ENCODE measurements at regions not wholly inside any gene's neighbourhood (a gene's known extent, or its start where the extent isn't known, plus 50 kb on each side); places are given as distances from the start of the nearest gene placed in this dataset.

GRCh38 chr5:125175348-125176004 lies 429.0 kb upstream of the ZNF608 start:
- DNase-seq (ENCODE audit: low spot score): no peak

GRCh38 chr5:125176005-125176390 lies 429.6 kb upstream of the ZNF608 start:
- no peak for DNase-seq (ENCODE audit: low spot score)

GRCh38 chr5:125177340-125177739 lies 430.9 kb upstream of the ZNF608 start:
- no peak for DNase-seq (ENCODE audit: low spot score)

- DNase-seq (ENCODE audit: low spot score): no peak
These were observed 433.2 kb upstream of the ZNF608 start for GRCh38 chr5:125179612-125180011.

GRCh38 chr5:125180231-125180829 lies 433.9 kb upstream of the ZNF608 start:
- DNase-seq (ENCODE audit: low spot score): no peak

DNA sequence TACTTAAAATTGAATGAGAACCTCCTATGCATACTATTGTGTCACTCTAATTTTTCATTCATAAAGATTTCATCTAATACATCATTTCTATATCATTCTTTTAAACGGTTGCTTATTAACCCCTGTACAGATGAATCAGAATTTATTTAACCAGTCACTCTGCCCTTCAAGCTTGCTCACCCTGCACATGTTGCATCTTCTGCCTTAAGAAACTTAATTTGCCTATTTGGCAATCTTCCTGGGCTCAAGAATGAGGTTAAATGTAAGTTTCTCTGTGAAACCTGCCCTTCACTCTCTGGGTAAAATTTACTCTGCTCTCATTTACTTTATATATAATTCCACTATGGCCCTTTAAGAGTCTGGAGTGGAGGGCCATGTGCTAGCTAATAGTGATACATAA lies 434.7 kb upstream of the ZNF608 start:
- no peak for DNase-seq (ENCODE audit: low spot score)

GRCh38 chr5:125181955-125182354 lies 435.5 kb upstream of the ZNF608 start:
- no peak for DNase-seq (ENCODE audit: low spot score)

GRCh38 chr5:125185740-125186139 lies 439.3 kb upstream of the ZNF608 start:
- no peak for DNase-seq (ENCODE audit: low spot score)

DNA sequence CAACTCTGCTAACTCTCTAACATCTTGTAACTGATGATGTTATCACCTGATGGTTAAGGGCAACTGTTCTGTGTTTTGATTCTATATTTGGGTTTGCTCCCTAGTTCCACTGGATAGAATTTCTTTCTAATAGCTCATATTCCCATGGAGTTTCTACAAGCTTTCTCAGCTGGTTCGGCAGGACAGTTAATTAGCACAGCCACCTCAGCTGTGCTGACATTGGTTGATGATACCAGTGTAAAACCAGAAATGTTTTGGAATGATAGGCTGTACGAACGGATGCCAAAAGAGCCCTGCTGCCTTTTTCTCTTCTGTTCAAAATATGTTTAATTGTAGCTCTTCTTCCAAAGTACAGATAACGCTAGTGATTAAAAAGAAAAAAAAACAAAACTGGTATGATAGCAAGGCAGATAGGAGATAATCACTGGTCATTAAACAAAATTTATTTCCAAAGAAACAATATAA lies 440.5 kb upstream of the ZNF608 start:
- no peak for DNase-seq (ENCODE audit: low spot score)

DNA sequence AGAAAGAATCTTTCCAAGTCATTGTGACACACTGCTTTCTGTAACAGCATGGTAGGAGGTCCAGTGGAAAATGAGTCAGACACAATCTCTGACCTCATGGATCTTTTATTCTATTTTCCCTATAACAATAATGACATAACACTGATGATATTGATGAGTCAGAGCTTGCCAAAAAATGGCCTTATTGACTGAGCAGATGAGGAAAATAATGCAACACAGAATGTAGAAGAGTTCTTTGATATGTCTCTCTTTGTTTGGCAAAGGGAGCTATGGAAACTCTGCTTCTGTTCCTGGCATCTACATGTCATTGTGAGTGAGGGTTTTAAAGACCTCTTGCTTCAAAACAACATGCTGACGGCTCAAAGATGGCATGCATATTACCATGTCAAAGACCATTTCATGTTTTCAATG lies 443.1 kb upstream of the ZNF608 start:
- no peak for DNase-seq (ENCODE audit: low spot score)

GRCh38 chr5:125190232-125191087 lies 444.0 kb upstream of the ZNF608 start:
- no peak for DNase-seq (ENCODE audit: low spot score)

DNA sequence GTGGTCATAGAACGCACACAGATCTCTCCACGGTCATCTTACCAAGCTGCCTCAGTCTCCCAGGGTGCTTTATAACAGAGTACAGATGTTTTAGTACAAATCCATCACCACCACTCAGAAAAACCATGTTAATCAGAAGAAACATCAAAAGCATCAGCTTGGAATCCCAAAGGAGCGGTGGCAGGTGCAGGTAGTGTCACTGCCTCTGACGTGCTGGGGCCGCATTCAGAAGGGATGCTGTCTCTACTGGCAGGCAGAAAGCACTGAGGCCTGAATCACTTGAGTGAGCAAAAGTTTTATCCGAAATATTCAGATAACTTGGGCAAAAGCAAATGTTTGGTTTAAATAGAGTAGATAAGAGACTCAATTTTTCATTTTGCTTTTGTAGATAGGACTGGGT lies 448.4 kb upstream of the ZNF608 start:
- no peak for DNase-seq (ENCODE audit: low spot score)

DNA sequence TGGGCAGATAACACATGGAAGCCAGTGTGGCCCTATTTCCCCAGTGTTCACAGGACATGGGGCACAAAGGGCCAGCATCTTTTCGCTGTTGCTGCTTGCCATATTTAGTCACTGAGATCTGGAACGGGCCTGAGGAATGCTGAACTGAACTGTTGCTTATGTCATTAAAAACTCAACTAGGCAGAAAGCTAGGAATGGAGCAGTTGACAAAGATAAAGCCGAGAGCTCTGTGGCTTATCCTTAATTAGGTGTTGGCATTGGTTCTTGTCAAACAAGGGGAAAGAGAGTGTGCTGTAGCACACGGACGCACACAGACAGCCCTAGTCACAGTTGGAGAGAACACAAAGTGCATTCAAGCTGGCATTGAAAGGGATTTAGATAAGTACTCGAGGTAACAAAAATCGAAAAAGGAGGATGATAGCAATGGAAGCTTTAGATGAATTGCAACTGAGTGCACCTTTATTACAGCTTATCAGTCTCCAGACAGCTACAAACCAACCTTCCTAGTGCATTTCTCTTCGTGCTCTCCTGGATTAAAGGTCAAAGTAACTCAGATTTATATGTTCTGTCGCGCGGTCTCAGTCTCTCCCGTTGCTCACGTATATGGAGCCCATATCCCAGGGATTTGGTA lies 450.2 kb upstream of the ZNF608 start:
- DNase-seq (ENCODE audit: low spot score): no peak

DNA sequence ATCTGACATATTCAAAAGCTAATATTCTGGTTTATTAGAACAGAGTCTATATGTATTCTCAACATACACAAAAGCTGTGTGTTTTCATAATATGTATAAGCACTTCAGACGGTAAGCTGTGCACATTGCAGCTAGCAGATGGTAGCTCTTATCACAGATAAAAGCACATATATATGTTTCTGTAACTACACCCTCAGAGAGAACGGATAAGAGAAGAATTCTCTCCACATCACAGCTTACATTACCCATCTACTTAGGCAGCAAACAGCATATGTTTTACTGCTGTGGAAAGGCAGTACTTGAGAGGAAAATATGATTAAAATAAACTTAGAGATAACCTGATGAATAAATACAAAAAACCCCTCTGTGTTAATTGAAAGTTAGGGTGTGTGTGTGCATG lies 450.9 kb upstream of the ZNF608 start:
- DNase-seq (ENCODE audit: low spot score): no peak

DNA sequence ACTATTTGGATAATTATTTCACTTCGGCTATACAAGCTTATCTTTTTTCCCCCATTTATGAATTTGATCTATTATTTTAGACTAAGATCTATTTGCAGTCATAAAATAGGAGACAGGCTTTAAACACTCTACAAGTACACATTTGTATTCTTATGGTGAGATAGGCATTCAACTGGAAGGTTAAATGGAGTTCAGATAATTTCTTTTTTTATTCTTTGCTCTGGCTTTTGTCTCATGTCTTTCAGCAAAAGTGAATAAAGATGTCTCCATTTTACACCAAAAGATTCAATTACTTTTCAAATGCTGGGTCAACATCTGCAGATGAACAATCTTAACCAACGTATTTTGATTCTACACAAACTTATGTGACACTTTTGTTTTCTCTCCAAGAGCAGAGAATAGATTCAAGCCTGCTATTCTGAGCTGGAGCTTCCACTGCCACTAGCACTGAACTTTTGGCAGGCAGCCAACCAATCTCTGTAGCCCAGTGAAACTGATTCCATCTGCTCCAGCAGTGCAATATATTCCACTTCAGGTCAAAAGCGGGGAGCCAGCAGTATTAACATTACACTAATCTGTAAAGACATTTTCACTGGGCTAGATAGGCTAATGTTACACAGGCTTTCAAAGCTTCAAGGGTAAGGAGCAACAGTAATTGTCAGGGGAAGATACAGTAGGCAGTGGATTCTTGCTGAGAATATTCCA lies 452.0 kb upstream of the ZNF608 start:
- DNase-seq (ENCODE audit: low spot score): peak; percentile 22

- DNase-seq (ENCODE audit: low spot score): no peak
These were observed 452.9 kb upstream of the ZNF608 start for GRCh38 chr5:125199373-125199772.

- DNase-seq (ENCODE audit: low spot score): peak; percentile 9
These were observed 453.8 kb upstream of the ZNF608 start for GRCh38 chr5:125199968-125200865.

GRCh38 chr5:125200866-125201373 lies 454.5 kb upstream of the ZNF608 start:
- DNase-seq (ENCODE audit: low spot score): no peak

DNA sequence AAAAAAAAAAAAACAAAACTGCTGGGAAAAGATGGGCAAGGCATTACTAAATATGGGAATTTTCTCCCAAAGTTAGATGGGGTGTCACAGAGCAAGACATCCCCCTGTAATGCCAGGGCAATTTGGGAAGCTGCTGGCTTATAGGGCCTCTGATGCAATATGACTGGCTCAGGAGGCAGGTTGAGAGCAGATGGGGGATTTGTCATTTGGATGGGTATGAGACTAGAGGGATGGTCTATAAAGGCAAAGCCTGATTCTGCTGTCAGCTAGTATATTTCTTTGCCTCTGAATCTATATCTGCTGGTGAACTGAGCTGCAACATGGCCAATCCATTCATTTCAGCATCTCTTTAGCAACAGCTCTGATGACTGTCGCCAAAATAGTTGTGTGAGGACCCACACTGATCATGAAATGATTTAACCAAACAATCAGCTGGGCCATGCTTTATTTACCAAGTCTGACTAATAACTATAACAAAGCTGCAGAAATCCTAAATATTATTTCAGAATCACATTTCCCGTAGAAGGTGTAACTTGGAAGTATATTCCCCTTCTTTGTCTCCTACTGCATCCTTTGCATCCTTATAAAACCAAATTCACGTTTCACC lies 455.1 kb upstream of the ZNF608 start:
- no peak for DNase-seq (ENCODE audit: low spot score)

GRCh38 chr5:125202353-125202752 lies 455.9 kb upstream of the ZNF608 start:
- no peak for DNase-seq (ENCODE audit: low spot score)

Data from GM03348 (cell line).